Heart left ventricle (tissue), 16 donors: ENCODE measurements at regions not wholly inside any gene's neighbourhood (a gene's known extent, or its start where the extent isn't known, plus 50 kb on each side); places are given as distances from the start of the nearest gene placed in this dataset.

Experiments used
- ATAC-seq, 4 donors: fragments of 200-7000 bp; cut with Tn5 transposase; one replicate each; pipeline ENCODE4 v1.9.1; 2020 to 2022; ENCODE audit warnings: moderate library complexity in 4 of 4, mild to moderate bottlenecking in 3 of 4, moderate number of reproducible peaks in 1 of 4
- DNase-seq, 5 donors: peaks; one replicate each; pipeline ENCODE4 v3.0.0-alpha.2; 2020
- H3K27ac ChIP-seq, 12 donors: fragments of 200-600 bp; sonication (generic) in 4 of 12; one replicate each; pipeline versions ENCODE4 v1.5.0 to v1.8.0; 2016 to 2022; ENCODE audit warnings: mild to moderate bottlenecking in 2 of 12
- H3K27me3 ChIP-seq, 9 donors: fragments of 200-600 bp; sonication (generic) in 2 of 9; one replicate each; pipeline versions ENCODE4 v1.5.1 to v1.8.0; 2016 to 2022; ENCODE audit warnings: mild to moderate bottlenecking in 3 of 9
- H3K36me3 ChIP-seq, 9 donors: fragments of 200-600 bp; sonication (generic) in 2 of 9; one replicate each; pipeline versions ENCODE4 v1.5.0 to v1.8.0; 2018 to 2022; ENCODE audit warnings: mild to moderate bottlenecking in 2 of 9
- H3K4me1 ChIP-seq, 12 donors: fragments of 200-600 bp; sonication (generic) in 4 of 12; one replicate each; pipeline versions ENCODE4 v1.5.0 to v1.8.0; 2016 to 2022; ENCODE audit warnings: mild to moderate bottlenecking in 3 of 12
- H3K4me3 ChIP-seq, 12 donors: fragments of 200-600 bp; sonication (generic) in 4 of 12; one replicate each; pipeline versions ENCODE4 v1.5.0 to v1.8.0; 2017 to 2022; ENCODE audit warnings: mild to moderate bottlenecking in 9 of 12, moderate library complexity in 4 of 12
- H3K9me3 ChIP-seq, 12 donors: fragments of 200-600 bp; sonication (generic) in 4 of 12; one replicate each; pipeline versions ENCODE4 v1.5.0 to v1.8.0; 2016 to 2022; ENCODE audit warnings: mild to moderate bottlenecking in 1 of 12
- POLR2A ChIP-seq, 2 donors: fragments of 450-650 bp; IDR thresholded peaks; one replicate each; pipeline ENCODE4 v1.6.1; 2017; ENCODE audit warnings: antibody characterized with exemption in 2 of 2, mild to moderate bottlenecking in 2 of 2, moderate library complexity in 2 of 2
- WGBS, 4 donors: extraction: QIAGEN DNeasy Blood & Tissue Kit in 2 of 4; methylation state at CpG; one replicate each; pipeline versions ENCODE4 v1.1.5 to v1.1.7; 2013 to 2018; 5-methylcytosine and 5-hydroxymethylcytosine counted together
- intact Hi-C, 10 donors: fragments of 100-400 bp; cut with DNase I; formaldehyde crosslinking; loops; one replicate each; pipeline versions ENCODE4 v1.11.1 to v1.14.2; 2022
- TF ChIP-seq, protein P1 (sequence below), 12 donors: fragments of 200-600 bp; sonication (generic) in 4 of 12; IDR thresholded peaks; one replicate each; pipeline versions ENCODE4 v1.5.0 to v1.8.0; 2018 to 2022; ENCODE audit warnings: antibody characterized with exemption in 12 of 12, mild to moderate bottlenecking in 5 of 12
- donor health status: ischemic (EF 13 %, LVEDD 7.1; RV severe dilation, severe dysfunction).
- donor health status: healthy with polysubstance abuse.
- donor health status: DM: no; HTN: yes; CAD: no.
- donor health status: DM: no; HTN: no; CAD: no.
- donor health status: ischemic (EF 25% LVEDD 6.9; RV normal size, moderate dysfunction).
- donor health status: ischemic (EF 25% LVEDD 5.7; RV mildly dilated, moderate dysfunction).
- donor health status: healthy.
- donor health status: DM: yes; HTN: yes; CAD: no.
- donor health status: ischemic (EF 35%, LVEDD 5.7; RV mildly dilated, moderate dysfunction).
- donor health status: nonischemic (EF 11% LVEDD 7.7; RV severe dilation, severe dysfunction).
- donor health status: DM: yes; HTN: yes; CAD: no.
- donor health status: PGD.
- donor health status: ischemic (EF 29% LVEDD 5.4; RV normal size, mild dysfunction).
- donor health status: nonischemic (EF 23%, LVEDD 6.1; RV moderate dilation, normal function).

DNA sequence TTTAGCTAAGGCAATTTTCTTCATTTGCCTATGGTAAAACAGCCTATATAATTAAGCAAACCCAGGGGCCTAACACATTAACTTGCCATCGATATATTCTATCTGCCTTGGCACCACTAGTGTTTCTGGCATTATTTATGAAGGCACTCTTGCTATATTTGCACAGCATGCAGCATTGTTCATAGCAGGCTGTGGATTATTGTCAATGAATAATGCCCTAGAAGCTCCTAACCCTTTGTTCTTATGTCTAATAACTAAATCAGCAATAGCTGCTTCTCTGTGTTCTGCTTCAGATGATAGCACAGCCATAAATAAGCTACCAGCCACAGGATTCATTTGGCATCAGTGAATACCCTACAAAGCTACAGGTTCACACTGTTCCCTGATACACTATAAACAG, 254.8 kb upstream of the STXBP5 start:
- no peaks in the 10 kb centered on the region for H3K36me3 ChIP-seq
- no peaks in the 10 kb centered on the region for H3K27me3 ChIP-seq
- ATAC-seq (no peak), DNase-seq (no peak)
- TF ChIP-seq POLR2A (IDR thresholded peaks at IDR 0.05) = no peak
- WGBS, 4 donors = 86 to 95% (median 92%) methylated on average over 1 of the region's 1 CpG
- H3K4me1 ChIP-seq = no peaks in the 10 kb centered on the region
- intact Hi-C loops = no loop called here
- H3K27ac ChIP-seq = no peak overlapping the region
- no peak overlapping the region for H3K4me3 ChIP-seq
- H3K9me3 ChIP-seq = peaks cover 0 to 6% (median 0%) of the 10 kb centered on the region in 12 donors

DNA sequence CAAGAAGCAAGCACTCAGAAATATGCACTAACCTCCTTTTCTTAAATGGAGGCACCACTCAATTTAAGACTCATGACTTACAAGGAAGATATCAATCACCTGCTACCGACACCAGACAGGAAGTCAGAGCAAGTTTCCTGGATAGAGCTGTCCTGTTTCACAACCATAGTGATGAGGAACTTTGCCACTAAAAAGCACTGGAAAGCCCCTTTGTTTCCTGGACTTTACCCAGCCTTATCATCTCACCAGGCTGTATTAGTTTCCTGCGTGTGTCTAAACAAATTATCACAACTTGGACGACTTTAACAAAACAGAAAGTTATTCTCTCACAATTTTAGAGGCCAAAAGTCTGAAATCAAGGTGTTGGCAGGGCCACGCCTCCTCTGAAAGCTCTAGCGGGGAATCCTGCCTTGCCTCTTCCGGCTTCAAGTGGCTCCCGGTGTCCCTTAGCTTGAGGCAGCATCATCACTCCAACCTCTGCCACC, 253.8 kb upstream of the STXBP5 start:
- TF ChIP-seq POLR2A (IDR thresholded peaks at IDR 0.05) = no peak
- TF ChIP-seq, protein P1, sequence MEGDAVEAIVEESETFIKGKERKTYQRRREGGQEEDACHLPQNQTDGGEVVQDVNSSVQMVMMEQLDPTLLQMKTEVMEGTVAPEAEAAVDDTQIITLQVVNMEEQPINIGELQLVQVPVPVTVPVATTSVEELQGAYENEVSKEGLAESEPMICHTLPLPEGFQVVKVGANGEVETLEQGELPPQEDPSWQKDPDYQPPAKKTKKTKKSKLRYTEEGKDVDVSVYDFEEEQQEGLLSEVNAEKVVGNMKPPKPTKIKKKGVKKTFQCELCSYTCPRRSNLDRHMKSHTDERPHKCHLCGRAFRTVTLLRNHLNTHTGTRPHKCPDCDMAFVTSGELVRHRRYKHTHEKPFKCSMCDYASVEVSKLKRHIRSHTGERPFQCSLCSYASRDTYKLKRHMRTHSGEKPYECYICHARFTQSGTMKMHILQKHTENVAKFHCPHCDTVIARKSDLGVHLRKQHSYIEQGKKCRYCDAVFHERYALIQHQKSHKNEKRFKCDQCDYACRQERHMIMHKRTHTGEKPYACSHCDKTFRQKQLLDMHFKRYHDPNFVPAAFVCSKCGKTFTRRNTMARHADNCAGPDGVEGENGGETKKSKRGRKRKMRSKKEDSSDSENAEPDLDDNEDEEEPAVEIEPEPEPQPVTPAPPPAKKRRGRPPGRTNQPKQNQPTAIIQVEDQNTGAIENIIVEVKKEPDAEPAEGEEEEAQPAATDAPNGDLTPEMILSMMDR (IDR thresholded peaks at IDR 0.05) = no peak
- Histone ChIP-seq H3K9me3 (peaks cover 0 to 6% (median 0%) of the 10 kb centered on the region in 12 donors), H3K27ac (no peak overlapping the region), H3K36me3 (no peaks in the 10 kb centered on the region), H3K4me3 (no peak overlapping the region), H3K27me3 (no peaks in the 10 kb centered on the region), H3K4me1 (no peaks in the 10 kb centered on the region)
- 58 to 73% (median 67%) methylated on average over 7 of the region's 7 CpGs for WGBS, 4 donors
- intact Hi-C loops = no loop called here
- ATAC-seq (no peak), DNase-seq (no peak)

DNA sequence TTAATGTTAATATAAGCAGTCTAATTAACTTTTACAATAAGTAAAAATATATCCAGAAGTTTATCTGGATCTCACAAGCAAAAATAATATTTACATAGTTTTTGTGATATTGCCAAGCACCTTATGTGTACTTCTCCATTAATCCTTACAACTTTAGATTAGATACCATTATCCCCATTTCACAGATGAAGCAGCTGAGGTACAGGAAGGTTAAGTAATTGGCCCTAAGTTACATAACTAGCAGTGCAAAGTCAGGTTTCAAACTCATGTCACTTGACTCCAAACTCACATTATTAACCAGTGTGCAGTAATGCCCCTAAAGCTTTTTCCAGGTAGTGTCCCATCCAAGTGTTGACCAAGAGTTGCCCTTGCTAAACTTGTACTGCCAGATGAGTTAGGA, 248.6 kb upstream of the STXBP5 start:
- Histone ChIP-seq H3K4me1 (no peaks in the 10 kb centered on the region), H3K27ac (no peak overlapping the region), H3K27me3 (no peaks in the 10 kb centered on the region), H3K4me3 (no peak overlapping the region), H3K36me3 (no peaks in the 10 kb centered on the region), H3K9me3 (no peaks in the 10 kb centered on the region)
- DNase-seq (no peak), ATAC-seq (no peak)
- intact Hi-C loops = no loop called here
- TF ChIP-seq POLR2A (IDR thresholded peaks at IDR 0.05) = no peak
- TF ChIP-seq, protein P1 (IDR thresholded peaks at IDR 0.05) = no peak

DNA sequence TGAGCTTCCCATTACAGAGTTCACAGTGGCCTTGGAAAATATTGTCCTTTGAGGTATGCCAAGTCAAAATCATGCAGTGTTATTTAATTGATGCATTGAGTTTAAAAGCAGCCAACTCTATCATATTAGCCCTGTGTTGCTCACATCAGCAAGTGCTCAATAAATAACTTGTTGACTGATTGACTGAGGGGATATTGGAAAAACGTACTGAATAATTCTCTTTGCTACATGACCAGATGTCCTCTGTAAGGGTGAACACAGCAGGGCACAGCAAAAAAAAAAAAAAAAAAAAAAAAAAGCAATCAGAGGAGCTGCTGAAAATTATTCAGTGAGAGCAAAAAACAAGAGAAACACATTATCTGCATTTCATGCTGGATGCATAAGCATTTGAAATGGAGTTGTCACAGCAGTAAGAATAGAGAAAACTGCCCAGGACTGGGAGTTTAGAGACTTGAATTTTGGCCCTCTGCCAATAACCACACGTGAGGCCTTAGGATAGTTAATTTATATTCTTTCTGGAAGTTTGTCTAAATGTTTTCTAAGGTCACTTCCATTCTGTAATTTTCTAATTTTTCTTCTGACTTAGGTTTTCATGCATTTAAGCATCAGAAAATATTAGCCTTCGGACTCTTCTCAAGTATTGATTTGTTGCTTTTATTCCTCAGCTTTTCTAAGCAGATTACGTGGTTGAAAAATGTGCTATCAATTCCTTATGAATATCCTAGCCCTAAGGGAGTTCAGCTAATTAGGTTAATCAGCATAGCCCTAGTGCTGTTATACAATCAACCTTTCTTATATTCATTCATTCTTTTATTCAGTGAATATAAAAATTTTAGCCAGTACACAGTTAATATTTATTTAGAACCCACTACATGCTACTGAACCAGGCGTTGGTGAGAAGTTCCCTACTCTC, 246.8 kb upstream of the STXBP5 start:
- no peaks in the 10 kb centered on the region for H3K27me3 ChIP-seq
- no peak overlapping the region for H3K4me3 ChIP-seq
- ATAC-seq (no peak), DNase-seq (no peak)
- H3K4me1 ChIP-seq = no peaks in the 10 kb centered on the region
- H3K9me3 ChIP-seq = no peaks in the 10 kb centered on the region
- H3K36me3 ChIP-seq = no peaks in the 10 kb centered on the region
- 71 to 77% (median 73%) methylated on average over 5 of the region's 5 CpGs for WGBS, 4 donors
- intact Hi-C loops = no loop called here
- no peak overlapping the region for H3K27ac ChIP-seq
- no peak for TF ChIP-seq POLR2A (IDR thresholded peaks at IDR 0.05)

DNA sequence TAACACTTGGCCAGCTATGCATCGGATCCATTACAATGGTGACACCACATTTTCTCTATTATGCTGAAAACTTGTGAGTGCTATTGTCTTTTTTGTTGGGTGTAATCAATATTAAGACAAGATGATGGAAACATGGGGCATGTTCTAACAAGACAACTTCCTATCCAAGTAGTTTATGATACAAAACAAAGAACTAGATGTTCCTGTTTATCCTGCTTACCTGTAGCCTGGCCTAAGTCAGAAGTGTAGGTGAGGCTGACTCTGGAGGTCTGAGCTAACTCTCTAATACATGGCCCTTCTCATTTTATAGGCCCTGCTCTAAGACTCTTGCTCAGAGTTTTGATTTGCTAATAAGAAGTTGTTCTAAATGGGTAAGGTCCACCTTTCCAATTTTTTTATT, 242.4 kb upstream of the STXBP5 start:
- Histone ChIP-seq H3K4me1 (peaks cover 0 to 2% (median 0%) of the 10 kb centered on the region in 12 donors), H3K27ac (no peak overlapping the region), H3K9me3 (peaks cover 0 to 24% (median 7%) of the 10 kb centered on the region in 12 donors), H3K36me3 (no peaks in the 10 kb centered on the region), H3K4me3 (no peak overlapping the region), H3K27me3 (no peaks in the 10 kb centered on the region)
- intact Hi-C loops = no loop called here
- WGBS, 4 donors = 86 to 100% (median 92%) methylated on average over 1 of the region's 1 CpG
- ATAC-seq = no peak
- TF ChIP-seq, protein P1 (IDR thresholded peaks at IDR 0.05) = no peak
- no peak for TF ChIP-seq POLR2A (IDR thresholded peaks at IDR 0.05)
- DNase-seq = no peak
